ENCODE measurements at regions not wholly inside any gene's neighbourhood (a gene's known extent, or its start where the extent isn't known, plus 50 kb on each side); places are given as distances from the start of the nearest gene placed in this dataset.

DNA sequence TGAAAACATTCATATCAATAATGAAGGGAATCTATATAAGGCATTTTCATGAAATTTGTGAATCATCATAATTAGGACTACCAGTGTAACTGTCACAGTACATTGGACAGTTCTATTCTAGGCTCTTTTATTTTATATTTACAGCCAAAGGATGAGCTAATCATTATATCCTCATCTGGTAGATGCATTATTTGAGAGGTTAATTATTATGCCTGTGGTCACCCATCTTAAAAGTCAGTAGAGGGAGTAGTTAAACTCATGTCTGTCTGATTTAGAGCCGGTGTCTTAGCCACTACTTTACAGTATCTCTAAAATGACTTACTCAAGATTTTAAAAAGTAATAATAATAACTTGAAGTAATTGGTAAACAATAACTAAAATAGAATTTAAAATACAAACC lies 899.3 kb upstream of the MAP3K7 start:
- Mint-ChIP-seq H3K27ac (ENCODE audit: unreplicated experiment) (no peak overlapping the region), H3K36me3 (ENCODE audit: unreplicated experiment) (no peaks in the 10 kb centered on the region), H3K9me3 (ENCODE audit: unreplicated experiment) (no peaks in the 10 kb centered on the region), H3K27me3 (ENCODE audit: unreplicated experiment) (no peaks in the 10 kb centered on the region), H3K4me3 (ENCODE audit: unreplicated experiment) (no peak overlapping the region), H3K4me1 (ENCODE audit: unreplicated experiment) (peaks cover 4% of the 10 kb centered on the region)
- TF ChIP-seq, protein P1, sequence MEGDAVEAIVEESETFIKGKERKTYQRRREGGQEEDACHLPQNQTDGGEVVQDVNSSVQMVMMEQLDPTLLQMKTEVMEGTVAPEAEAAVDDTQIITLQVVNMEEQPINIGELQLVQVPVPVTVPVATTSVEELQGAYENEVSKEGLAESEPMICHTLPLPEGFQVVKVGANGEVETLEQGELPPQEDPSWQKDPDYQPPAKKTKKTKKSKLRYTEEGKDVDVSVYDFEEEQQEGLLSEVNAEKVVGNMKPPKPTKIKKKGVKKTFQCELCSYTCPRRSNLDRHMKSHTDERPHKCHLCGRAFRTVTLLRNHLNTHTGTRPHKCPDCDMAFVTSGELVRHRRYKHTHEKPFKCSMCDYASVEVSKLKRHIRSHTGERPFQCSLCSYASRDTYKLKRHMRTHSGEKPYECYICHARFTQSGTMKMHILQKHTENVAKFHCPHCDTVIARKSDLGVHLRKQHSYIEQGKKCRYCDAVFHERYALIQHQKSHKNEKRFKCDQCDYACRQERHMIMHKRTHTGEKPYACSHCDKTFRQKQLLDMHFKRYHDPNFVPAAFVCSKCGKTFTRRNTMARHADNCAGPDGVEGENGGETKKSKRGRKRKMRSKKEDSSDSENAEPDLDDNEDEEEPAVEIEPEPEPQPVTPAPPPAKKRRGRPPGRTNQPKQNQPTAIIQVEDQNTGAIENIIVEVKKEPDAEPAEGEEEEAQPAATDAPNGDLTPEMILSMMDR (IDR thresholded peaks at IDR 0.05) = no peak
- DNase-seq (ENCODE audit: extremely low spot score, unreplicated experiment) = no peak

DNA sequence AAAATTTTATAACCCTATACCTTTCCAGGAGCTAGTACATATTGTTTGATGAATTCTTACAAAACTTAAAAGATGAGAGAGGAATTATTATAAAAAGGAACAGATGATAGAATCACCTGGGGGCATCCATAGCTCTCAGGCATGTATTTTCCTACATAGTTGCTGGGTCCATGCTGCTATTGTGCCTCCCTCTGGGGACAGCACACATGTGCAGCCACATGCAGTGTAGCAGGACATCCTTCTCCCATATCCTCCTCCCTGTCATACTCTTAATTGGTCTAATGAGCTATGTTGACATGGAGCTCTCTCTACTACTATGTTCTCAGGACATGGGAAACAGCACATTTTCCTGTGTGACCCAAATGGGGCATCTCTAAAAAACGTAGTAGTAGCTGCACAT lies 898.2 kb upstream of the MAP3K7 start:
- Mint-ChIP-seq H3K4me1 (ENCODE audit: unreplicated experiment) (peaks cover 4% of the 10 kb centered on the region), H3K4me3 (ENCODE audit: unreplicated experiment) (no peak overlapping the region), H3K27ac (ENCODE audit: unreplicated experiment) (no peak overlapping the region), H3K36me3 (ENCODE audit: unreplicated experiment) (no peaks in the 10 kb centered on the region), H3K9me3 (ENCODE audit: unreplicated experiment) (no peaks in the 10 kb centered on the region), H3K27me3 (ENCODE audit: unreplicated experiment) (no peaks in the 10 kb centered on the region)
- TF ChIP-seq, protein P1 (IDR thresholded peaks at IDR 0.05) = no peak
- no peak for DNase-seq (ENCODE audit: extremely low spot score, unreplicated experiment)

DNA sequence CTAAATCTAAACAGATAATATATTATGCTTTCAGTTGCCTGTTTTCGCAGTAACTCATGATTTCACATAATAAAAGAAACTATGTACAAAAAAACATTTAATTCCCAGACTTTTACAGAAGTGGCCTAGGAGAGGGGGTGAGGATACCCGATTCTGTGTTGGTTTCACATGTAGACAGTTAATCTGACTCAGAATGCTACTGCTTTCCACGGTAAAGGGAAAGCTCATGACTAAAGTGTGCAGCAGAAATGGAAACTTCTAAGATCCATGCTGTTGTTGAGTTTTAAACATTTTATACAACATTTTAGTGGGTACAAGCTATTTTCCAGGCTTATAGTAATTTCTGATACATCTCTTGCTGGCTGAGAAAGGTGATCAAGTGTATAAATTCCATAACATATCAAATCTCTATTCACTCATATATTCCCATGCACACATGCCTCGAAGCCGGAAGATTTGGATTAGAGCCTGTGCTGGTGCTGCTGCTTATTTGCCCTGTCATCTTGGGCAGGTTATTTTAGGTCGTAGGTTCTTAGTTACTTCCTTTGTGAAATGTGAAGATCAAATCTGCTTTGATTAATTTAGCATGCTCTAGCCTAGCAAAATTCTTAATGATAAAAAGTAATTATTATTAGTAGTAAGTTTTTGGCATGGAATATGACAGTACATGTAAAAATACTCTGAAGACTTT lies 896.7 kb upstream of the MAP3K7 start:
- Mint-ChIP-seq H3K27ac (ENCODE audit: unreplicated experiment) (no peak overlapping the region), H3K27me3 (ENCODE audit: unreplicated experiment) (no peaks in the 10 kb centered on the region), H3K4me3 (ENCODE audit: unreplicated experiment) (no peak overlapping the region), H3K9me3 (ENCODE audit: unreplicated experiment) (no peaks in the 10 kb centered on the region), H3K4me1 (ENCODE audit: unreplicated experiment) (peaks cover 13% of the 10 kb centered on the region), H3K36me3 (ENCODE audit: unreplicated experiment) (no peaks in the 10 kb centered on the region)
- TF ChIP-seq, protein P1 (IDR thresholded peaks at IDR 0.05) = no peak
- DNase-seq (ENCODE audit: extremely low spot score, unreplicated experiment) = no peak

DNA sequence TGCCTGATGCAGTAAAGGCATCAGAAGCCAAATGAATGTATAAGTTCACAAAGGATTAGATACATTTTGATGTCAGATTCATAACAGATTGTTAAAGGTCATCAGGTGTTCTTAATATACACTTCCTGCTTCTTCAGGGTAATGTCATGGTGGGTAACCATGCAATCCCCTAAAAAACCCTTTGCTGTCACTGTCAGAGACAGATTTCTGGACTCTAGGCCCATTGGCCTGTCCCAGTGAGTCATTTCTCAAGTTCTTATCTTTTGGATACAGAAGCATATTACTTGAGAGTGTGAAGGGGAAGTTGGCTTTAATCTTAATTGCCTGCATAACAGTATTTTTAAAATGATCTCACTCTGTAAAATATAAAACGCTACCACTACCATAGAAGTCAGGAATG lies 895.6 kb upstream of the MAP3K7 start:
- Mint-ChIP-seq H3K4me1 (ENCODE audit: unreplicated experiment) (peaks cover 17% of the 10 kb centered on the region), H3K36me3 (ENCODE audit: unreplicated experiment) (no peaks in the 10 kb centered on the region), H3K4me3 (ENCODE audit: unreplicated experiment) (no peak overlapping the region), H3K9me3 (ENCODE audit: unreplicated experiment) (no peaks in the 10 kb centered on the region), H3K27ac (ENCODE audit: unreplicated experiment) (no peak overlapping the region), H3K27me3 (ENCODE audit: unreplicated experiment) (no peaks in the 10 kb centered on the region)
- TF ChIP-seq, protein P1 (IDR thresholded peaks at IDR 0.05) = no peak
- DNase-seq (ENCODE audit: extremely low spot score, unreplicated experiment) = no peak

DNA sequence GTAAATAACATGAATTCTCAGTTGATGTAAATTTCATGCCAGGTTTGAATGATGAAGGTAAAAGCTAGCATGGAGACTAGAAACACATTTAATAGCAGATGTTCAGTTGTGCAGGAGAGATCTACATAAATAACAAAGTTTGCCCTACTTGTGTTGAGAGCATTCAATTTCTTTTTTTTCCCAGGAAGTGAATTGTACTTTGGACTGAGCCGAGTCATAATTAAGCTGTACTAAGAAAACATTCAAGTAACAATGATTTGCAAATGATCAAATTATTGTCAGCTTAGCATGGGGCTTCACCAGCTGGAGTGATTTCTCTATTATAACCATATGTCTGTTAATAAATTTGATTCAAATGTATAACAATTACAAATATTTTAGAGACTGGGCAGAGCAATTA lies 893.5 kb upstream of the MAP3K7 start:
- Mint-ChIP-seq H3K27ac (ENCODE audit: unreplicated experiment) (no peak overlapping the region), H3K27me3 (ENCODE audit: unreplicated experiment) (no peaks in the 10 kb centered on the region), H3K4me3 (ENCODE audit: unreplicated experiment) (no peak overlapping the region), H3K36me3 (ENCODE audit: unreplicated experiment) (no peaks in the 10 kb centered on the region), H3K9me3 (ENCODE audit: unreplicated experiment) (no peaks in the 10 kb centered on the region), H3K4me1 (ENCODE audit: unreplicated experiment) (peaks cover 28% of the 10 kb centered on the region)
- DNase-seq (ENCODE audit: extremely low spot score, unreplicated experiment) = no peak
- TF ChIP-seq, protein P1 (IDR thresholded peaks at IDR 0.05) = no peak

Data from osteocyte (in vitro differentiated cells).